ENCODE measurements at regions not wholly inside any gene's neighbourhood (a gene's known extent, or its start where the extent isn't known, plus 50 kb on each side); places are given as distances from the start of the nearest gene placed in this dataset.
"Not testable (repeated sequence)": the region's sequence is repeated elsewhere in the genome, so short reads cannot be mapped to it uniquely, and the experiment has no call there.

- DNase-seq: no peak
Observed at GRCh38 chr3:104066658-104067057, 1300.1 kb upstream of the ALCAM start.

GRCh38 chr3:104069114-104069513, 1297.6 kb upstream of the ALCAM start:
- DNase-seq: no peak

GRCh38 chr3:104070906-104071305, 1295.8 kb upstream of the ALCAM start:
- DNase-seq: no peak

- DNase-seq: no peak
Observed at GRCh38 chr3:104080088-104080626, 1286.6 kb upstream of the ALCAM start.

GRCh38 chr3:104088738-104089137, 1278.0 kb upstream of the ALCAM start:
- DNase-seq: no peak

- DNase-seq: not testable (repeated sequence)
Observed at GRCh38 chr3:104089987-104090386, 1276.7 kb upstream of the ALCAM start.

- no peak for DNase-seq
Observed at GRCh38 chr3:104101736-104102135, 1265.0 kb upstream of the ALCAM start.

GRCh38 chr3:104102386-104102785, 1264.3 kb upstream of the ALCAM start:
- no peak for DNase-seq

- no peak for DNase-seq
Observed at GRCh38 chr3:104106276-104106675, 1260.4 kb upstream of the ALCAM start.

- DNase-seq: no peak
Observed at GRCh38 chr3:104108522-104108921, 1258.2 kb upstream of the ALCAM start.

GRCh38 chr3:104126463-104126862, 1240.2 kb upstream of the ALCAM start:
- DNase-seq: no peak

GRCh38 chr3:104126864-104127553, 1239.7 kb upstream of the ALCAM start:
- no peak for DNase-seq

- DNase-seq: no peak
Observed at GRCh38 chr3:104127830-104128229, 1238.9 kb upstream of the ALCAM start.

GRCh38 chr3:104132566-104133403, 1233.9 kb upstream of the ALCAM start:
- DNase-seq: no peak

- no peak for DNase-seq
Observed at GRCh38 chr3:104133630-104134029, 1233.1 kb upstream of the ALCAM start.

GRCh38 chr3:104137116-104137515, 1229.6 kb upstream of the ALCAM start:
- no peak for DNase-seq

GRCh38 chr3:104145164-104145563, 1221.5 kb upstream of the ALCAM start:
- DNase-seq: no peak

GRCh38 chr3:104149154-104149553, 1217.6 kb upstream of the ALCAM start:
- DNase-seq: no peak

GRCh38 chr3:104150724-104151123, 1216.0 kb upstream of the ALCAM start:
- no peak for DNase-seq

- no peak for DNase-seq
Observed at GRCh38 chr3:104154896-104155295, 1211.8 kb upstream of the ALCAM start.

- no peak for DNase-seq
Observed at GRCh38 chr3:104165866-104166265, 1200.8 kb upstream of the ALCAM start.

GRCh38 chr3:104168386-104168785, 1198.3 kb upstream of the ALCAM start:
- no peak for DNase-seq

GRCh38 chr3:104175696-104176095, 1191.0 kb upstream of the ALCAM start:
- no peak for DNase-seq

GRCh38 chr3:104176706-104177105, 1190.0 kb upstream of the ALCAM start:
- DNase-seq: no peak

Data from activated naive CD4-positive, alpha-beta T cell treated with Interleukin-2 at 50 U/mL for 16 hours (primary cell).